Jurkat, Clone E6-1 (cell line): ENCODE measurements at regions not wholly inside any gene's neighbourhood (a gene's known extent, or its start where the extent isn't known, plus 50 kb on each side); places are given as distances from the start of the nearest gene placed in this dataset.

Experiments
- DNase-seq: peaks from one replicate; pipeline ENCODE4 v3.0.0-alpha.2; 2011; ENCODE audit warnings: low read depth, low spot score
- H3K4me3 ChIP-seq: 2 replicates; pipeline ENCODE4 v1.5.1; 2011; ENCODE audit warnings: mild to moderate bottlenecking, low read length, control low read depth, moderate library complexity

DNA sequence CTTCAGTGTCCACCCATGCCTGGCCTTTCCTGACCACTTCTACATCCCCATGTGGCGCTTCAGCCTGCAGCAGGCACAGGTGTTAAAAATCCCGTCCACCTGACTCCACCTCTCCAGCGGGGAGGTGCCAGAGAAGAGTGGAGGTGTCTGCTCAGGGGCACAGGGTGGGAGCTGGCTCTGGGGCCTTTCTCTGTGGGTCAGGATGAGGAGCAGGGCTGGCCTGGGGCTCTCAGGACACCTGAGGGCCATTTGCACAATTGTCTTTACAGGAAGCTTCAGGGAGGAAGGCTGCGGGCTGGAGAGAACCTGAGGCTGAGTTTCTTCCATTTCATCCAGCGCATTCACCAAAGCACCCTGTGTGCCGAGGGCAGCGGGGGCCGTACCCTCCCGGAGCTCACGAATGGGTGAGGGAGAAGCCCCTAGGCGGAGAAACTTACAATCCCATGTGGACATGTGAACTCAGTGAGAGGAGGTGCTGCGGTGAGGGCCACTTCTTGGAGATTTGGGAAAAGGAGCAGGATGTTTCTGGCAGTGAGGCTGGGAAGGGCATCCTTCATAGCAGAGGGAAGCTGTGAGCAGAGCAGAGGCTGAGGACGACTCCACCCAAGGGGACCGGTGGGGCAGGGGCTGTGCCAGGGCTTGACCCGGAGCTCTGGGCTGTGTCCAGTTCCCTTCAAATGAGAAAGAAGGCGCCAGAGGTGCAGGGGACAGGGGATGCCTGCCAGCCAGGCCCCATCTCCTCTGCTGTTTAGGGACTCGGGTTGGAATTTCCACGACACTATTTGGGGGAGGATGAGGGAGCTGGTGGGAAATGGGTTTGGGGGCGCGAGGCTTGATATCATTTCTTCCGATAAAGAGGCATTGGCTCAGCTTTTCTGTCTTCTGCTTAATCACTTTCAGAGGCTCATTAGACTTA lies 155.2 kb upstream of the MYCN start:
- H3K4me3 ChIP-seq = no peak overlapping the region
- no peak for DNase-seq

DNA sequence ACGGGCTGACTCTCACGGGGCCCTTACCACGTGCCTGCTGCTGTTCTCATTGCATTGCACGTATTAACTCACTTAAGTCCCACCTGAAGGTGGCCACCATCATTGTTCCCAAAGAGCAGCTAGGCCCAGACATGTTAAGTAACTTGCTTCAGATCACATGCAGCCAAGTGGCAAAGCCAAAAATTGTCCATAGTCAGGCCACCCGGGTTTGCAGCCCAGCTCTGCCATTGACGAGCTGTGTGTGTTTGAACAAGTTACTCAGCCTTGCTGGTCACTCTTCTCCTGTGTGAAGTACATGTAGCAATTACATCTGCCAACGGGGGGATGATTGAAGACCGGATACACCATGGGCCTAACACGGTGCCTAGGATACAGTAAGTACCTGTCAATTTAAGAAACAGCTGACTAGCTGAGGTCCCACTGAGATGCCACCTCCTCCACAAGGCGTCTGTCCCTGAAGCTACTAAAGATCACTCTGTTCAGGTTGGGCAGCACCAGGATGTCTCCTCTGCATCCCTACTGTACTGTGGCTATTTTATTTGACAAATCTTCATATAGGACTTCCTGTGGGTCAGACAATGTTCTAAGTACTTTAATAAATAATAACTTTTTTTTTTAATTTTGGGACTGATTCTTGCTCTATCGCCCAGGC lies 154.2 kb upstream of the MYCN start:
- DNase-seq = no peak
- no peak overlapping the region for H3K4me3 ChIP-seq

- H3K4me3 ChIP-seq = no peak overlapping the region
- DNase-seq = no peak
Measured at GRCh38 chr2:15786901-15787300, 153.4 kb upstream of the MYCN start.

DNA sequence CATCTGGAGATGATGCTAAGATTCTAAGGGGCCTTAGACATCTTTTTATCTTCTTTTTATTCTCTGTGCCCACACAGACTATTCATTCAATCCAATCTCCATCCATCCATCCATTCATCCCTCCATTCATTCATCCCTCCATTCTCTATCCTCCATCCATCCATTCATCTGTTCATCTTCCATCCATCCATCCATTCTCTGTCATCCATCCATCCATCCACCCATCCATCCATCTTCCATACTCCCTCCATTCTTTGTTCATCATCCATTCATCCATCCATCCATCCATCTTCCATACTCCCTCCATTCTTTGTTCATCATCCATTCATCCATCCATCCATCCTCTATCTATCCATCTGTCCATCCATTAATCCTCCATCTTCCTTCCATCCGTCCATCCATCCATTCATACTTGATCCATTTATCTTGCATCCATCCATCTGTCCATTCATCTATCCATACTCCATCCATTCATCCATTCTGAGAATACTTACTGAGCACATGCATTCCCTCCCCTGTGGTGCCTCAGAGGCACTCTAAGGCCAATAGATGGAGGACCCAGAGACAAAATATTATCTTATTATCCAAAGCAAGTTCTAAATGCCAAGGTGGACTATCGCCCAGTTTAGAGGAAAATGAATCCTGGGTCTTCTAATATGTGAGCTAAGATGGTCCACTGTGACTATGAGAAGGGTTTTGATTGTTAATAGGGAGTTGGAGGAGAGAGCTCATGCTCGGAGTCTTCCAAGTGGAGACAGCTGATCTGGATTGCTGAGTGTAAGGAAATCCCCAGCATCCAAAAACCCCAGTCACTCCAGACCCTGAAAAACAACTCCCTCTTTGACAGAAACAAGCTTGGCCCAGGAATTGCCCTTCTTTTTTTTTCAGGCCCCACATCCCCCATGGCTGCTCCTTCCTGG lies 152.6 kb upstream of the MYCN start:
- DNase-seq = no peak

DNA sequence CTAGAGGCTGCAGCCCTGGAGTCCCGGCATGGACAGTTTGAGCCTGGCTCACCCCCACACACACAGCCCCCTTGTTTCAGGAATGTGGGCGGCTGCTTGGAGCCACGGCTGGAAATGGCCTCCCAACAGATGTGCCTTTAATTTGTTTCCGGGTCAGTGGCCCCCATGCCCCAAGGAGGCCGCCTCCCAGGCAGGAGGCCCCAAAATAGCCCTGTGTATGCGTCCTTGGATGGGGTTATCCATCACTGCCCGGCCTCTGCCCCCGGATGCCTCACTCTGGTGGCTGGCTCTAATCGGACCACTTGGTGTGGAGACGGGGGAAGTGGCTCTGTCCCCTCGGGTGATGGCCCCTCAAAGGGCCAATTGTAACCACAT lies 151.9 kb upstream of the MYCN start:
- no peak overlapping the region for H3K4me3 ChIP-seq
- no peak for DNase-seq

More for the DNA sequence above, 152.6 kb upstream of the MYCN start:
- H3K4me3 ChIP-seq = no peak overlapping the region

GRCh38 chr2:15788830-15789229 lies 151.5 kb upstream of the MYCN start:
- DNase-seq = no peak
- H3K4me3 ChIP-seq = no peak overlapping the region

DNA sequence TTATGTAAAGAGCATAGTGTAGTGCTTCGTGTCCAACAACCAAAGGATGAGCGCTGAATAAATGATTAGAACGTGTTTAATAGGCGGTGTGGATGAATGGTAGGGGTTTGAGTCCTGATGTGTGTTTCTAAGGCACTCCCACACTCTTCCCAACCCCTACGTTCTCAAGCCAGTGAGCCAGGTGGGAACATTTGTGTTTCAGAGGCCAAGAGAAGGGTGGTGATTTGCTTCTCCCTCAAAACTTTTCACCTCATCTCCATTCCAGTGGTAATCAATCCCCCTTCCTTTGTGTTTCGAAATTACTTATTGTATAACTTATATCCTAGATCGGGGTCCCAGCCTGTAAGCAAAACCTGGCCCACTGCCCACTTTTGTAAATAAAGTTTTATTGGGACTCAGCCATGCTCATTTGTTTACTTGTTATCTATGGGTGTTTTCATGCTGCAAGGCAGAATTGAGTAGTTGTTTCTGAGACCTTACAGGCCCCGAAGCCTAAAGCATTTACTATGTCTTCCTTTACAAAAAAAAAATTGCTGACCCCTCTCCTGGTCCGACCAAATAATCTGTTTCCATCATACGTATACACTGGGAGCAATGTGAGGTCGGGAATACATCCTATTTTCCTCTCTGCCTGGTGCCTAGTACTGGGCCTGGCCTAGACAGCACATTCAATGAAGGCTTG lies 150.8 kb upstream of the MYCN start:
- DNase-seq = no peak

GRCh38 chr2:15790326-15790725 lies 150.0 kb upstream of the MYCN start:
- DNase-seq = no peak

More for the DNA sequence above, 150.8 kb upstream of the MYCN start:
- H3K4me3 ChIP-seq = no peak overlapping the region

GRCh38 chr2:15790838-15791237 lies 149.5 kb upstream of the MYCN start:
- DNase-seq = no peak
- no peak overlapping the region for H3K4me3 ChIP-seq

More at GRCh38 chr2:15790326-15790725, 150.0 kb upstream of the MYCN start:
- H3K4me3 ChIP-seq = no peak overlapping the region

- no peak overlapping the region for H3K4me3 ChIP-seq
- no peak for DNase-seq
Measured at GRCh38 chr2:15791294-15791693, 149.1 kb upstream of the MYCN start.

DNA sequence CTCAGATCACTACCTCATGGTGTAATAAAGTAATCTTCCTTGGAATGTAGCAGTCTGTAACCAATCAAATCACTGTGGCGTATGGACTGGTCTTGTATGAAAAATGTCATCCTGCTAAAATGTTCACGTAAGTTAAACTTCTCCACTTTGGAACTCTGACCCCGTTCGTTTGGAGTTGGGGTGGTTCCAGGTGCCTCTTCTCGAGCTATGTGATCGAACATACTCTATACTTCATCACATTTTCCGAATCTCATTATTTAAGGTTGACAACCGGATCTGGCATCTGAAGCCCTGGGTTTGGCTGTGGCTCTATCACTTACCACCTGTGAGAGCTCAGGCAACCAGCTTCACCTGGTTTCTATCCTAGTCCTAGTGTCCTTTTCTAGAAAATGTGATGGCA lies 148.0 kb upstream of the MYCN start:
- no peak overlapping the region for H3K4me3 ChIP-seq
- no peak for DNase-seq

DNA sequence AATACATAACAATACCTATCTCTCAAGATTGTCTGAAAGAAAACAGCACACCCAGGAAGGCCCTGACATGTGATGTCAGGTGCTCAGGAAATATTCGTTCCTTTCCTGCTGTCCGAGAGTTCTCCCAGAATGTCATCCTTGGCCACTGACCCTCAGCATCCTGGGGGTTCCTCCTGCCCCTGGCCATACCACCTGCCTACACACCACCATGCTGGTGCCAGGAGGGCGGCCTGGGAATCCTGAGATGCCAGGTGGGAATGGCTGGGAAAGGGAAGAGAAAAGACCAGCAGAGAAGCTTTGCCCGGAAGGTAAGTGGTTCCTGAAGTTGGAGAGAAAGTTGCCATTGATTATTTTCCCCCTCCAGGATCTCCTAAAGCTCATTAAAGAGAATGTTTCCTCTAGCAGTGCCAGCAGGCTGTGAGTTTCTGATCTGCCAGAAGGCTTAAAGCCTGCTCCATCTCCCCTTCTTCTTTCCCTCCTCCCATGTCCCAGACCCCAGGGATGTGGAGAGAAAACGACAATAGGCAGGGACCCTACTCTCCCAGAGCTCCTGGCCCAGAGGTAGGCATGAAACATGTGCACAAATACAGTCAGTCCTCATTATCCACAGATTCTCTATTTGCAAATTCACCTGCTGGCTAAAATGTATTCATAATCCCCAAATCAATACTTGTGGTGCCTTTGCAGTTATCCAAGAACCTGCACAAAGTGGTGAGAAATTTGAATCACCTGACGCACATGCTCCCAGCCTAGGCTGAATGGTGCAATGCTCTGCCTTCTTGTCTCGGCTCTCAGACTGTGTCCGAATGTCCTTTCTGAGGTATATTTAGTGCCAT lies 147.1 kb upstream of the MYCN start:
- DNase-seq = no peak

DNA sequence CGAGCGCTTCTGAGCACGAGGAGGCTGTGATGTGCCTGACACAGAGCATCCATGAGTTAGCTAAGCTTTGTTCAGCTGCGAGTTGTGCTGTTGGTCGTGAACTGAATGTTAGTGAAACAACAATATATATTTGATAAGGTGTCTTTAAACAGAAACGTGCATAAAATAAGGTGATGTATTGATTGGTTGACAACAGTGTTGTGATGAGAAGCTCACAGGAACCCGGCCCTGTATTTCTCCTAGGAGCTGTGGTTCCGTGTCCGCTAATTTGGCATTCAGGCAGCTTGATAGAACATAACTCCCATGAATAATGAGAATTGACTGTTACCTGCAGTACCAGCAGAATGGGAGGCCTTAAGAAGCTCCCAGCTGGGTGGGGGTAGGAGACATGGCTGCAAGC lies 146.4 kb upstream of the MYCN start:
- no peak overlapping the region for H3K4me3 ChIP-seq
- DNase-seq = no peak

More for the DNA sequence above, 147.1 kb upstream of the MYCN start:
- no peak overlapping the region for H3K4me3 ChIP-seq

DNA sequence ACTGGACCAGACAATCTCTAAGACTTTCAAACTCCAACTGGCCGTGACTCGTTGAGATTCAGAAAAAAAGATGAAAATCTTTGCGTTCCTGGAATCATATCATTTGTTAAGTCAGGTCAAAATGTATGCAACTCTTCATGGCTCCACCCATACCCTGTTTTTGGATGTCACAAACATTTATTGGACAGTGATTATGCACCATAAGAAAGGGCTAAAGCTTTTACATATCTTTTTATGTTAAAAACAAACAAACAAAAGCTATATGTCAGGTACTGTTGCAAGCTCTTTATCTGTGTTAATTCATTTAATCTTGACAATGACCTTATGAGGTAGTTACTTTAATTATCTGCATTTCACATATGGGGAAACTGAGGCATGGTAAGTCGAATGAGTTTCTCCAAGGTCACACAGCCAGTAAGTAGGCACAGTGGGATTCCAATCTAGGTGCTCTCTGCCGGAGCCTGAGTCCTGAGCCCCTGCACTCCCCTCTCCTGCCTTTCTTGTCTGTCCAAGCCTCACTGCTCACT lies 145.7 kb upstream of the MYCN start:
- no peak overlapping the region for H3K4me3 ChIP-seq

GRCh38 chr2:15795426-15795825 lies 144.9 kb upstream of the MYCN start:
- DNase-seq = no peak

More for the DNA sequence above, 145.7 kb upstream of the MYCN start:
- DNase-seq = no peak

DNA sequence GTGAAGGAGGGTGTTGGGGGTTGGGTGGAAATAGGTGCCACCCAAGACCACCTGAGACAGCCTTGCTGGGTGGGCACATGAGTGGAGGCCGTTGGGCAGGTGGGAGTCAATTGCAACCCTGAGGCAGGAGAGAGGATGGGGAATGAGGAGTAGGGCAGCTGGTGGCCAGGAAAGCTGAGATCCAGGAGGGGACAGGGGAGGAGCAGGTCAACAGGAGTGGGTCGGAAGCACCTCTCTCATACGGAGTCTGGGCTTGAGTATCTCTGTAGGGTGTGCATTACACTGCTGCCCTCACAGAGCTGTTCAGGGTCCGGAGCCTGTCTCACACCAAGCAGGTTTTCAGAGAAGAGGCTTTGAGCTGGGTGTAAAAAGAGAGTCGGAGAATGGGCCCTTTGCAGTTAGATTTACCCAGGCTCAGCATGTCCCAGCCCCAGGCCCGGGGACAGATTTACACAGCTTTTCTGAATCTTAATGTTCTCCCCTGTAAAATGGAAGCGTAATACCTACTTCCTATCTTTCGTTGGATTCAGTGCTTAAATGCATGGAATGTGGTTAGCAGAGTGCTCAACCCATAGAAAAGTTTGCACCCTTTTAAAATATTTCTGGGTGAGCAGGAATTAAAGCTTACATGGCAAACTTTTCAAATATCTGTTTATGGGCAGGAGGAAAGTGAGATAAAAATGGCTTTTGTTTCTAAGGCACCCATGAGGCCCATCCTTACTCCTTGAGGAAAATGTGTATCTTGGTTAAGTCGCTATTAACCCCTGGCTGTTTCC lies 144.0 kb upstream of the MYCN start:
- no peak overlapping the region for H3K4me3 ChIP-seq
- no peak for DNase-seq

More at GRCh38 chr2:15795426-15795825, 144.9 kb upstream of the MYCN start:
- no peak overlapping the region for H3K4me3 ChIP-seq
